ENCODE measurements at regions not wholly inside any gene's neighbourhood (a gene's known extent, or its start where the extent isn't known, plus 50 kb on each side); places are given as distances from the start of the nearest gene placed in this dataset.

- no peak for TF ChIP-seq MAX (IDR thresholded peaks at IDR 0.05; ENCODE audit: insufficient read depth, insufficient read length)
- TF ChIP-seq CTCF (IDR thresholded peaks at IDR 0.05; ENCODE audit: extremely low read depth in 1 of 2, insufficient read depth in 1 of 2, low read depth in 1 of 2, low read length in 2 of 2) = no peak
- no peak for TF ChIP-seq MYC (IDR thresholded peaks at IDR 0.05; ENCODE audit: low read depth, low read length)
- no peak for TF ChIP-seq POLR2AphosphoS5 (IDR thresholded peaks at IDR 0.05; ENCODE audit: insufficient read depth, low read depth, low read length)
- TF ChIP-seq EZH2 (IDR thresholded peaks at IDR 0.05; ENCODE audit: borderline replicate concordance, low read depth, low read length, severe bottlenecking) = no peak
- no peak for TF ChIP-seq JUN (IDR thresholded peaks at IDR 0.05; ENCODE audit: borderline replicate concordance, insufficient read depth, insufficient read length, low read depth)
- TF ChIP-seq GATA2 (IDR thresholded peaks at IDR 0.05; ENCODE audit: insufficient read depth, insufficient read length, low read depth, low read length) = no peak
- TF ChIP-seq POLR2A (IDR thresholded peaks at IDR 0.05; ENCODE audit: low read depth, low read length) = no peak
- H3K27me3 ChIP-seq (ENCODE audit: control insufficient read depth in 2 of 2, insufficient read depth in 2 of 2, low read length in 2 of 2) = no peaks in the 10 kb centered on the region
- BruUV-seq (replicated peaks) = no TSS peak
- intact Hi-C loops (cut with micrococcal nuclease) (no loop called here), dilution Hi-C loops (cut with MboI; ENCODE audit: extremely low pct_ligation_motif_present, low sequenced_read_pairs) (no loop called here)
- no peaks in the 10 kb centered on the region for H3K4me1 ChIP-seq (ENCODE audit: control insufficient read depth, extremely low read depth, insufficient read depth, low read length)
- no peak overlapping the region for H3K27ac ChIP-seq (ENCODE audit: insufficient read depth, low read depth, low read length)
- H3K9me3 ChIP-seq (replicated peaks; ENCODE audit: control insufficient read depth, insufficient read depth, low read length) = peaks cover 2% of the 10 kb centered on the region
- FAIRE-seq = no peak
- H3K4me2 ChIP-seq (ENCODE audit: insufficient read depth, low read length) = no peak overlapping the region
- H2AFZ ChIP-seq (ENCODE audit: low read depth, low read length) = no peak overlapping the region
- POLR2A ChIA-PET = no interaction called here
- H3K79me2 ChIP-seq (ENCODE audit: control insufficient read depth, insufficient read depth, low read length) = no peaks in the 10 kb centered on the region
- H4K20me1 ChIP-seq (replicated peaks; ENCODE audit: control insufficient read depth, extremely low read depth, insufficient read depth, low read length) = no peaks in the 10 kb centered on the region
- H3K9ac ChIP-seq (replicated peaks; ENCODE audit: extremely low read depth, insufficient read depth, low read length) = no peak overlapping the region
- CTCF ChIA-PET = no interaction called here
- H3K4me3 ChIP-seq (replicated peaks in 1 of 3; ENCODE audit: insufficient read depth in 1 of 3, low read depth in 1 of 3, low read length in 3 of 3) = no peak overlapping the region
- no peaks in the 10 kb centered on the region for H3K36me3 ChIP-seq (ENCODE audit: control insufficient read depth in 2 of 2, extremely low read depth in 1 of 2, insufficient read depth in 2 of 2, low read length in 2 of 2)
- H3K9me1 ChIP-seq (replicated peaks; ENCODE audit: control insufficient read depth, extremely low read depth, insufficient read depth, low read length) = no peaks in the 10 kb centered on the region
- DNase-seq (ENCODE audit: low read depth, low spot score) = no peak
Observed at GRCh38 chr13:112212533-112212932, 145.6 kb downstream of the SOX1 start.
